Loucy (cell line): ENCODE measurements at regions not wholly inside any gene's neighbourhood (a gene's known extent, or its start where the extent isn't known, plus 50 kb on each side); places are given as distances from the start of the nearest gene placed in this dataset.

ENCODE experiments used
- H2AFZ ChIP-seq: fragments of 200-600 bp; sonication (generic); 2 replicates; pipeline ENCODE4 v1.6.0; 2016; ENCODE audit warnings: antibody characterized with exemption, mild to moderate bottlenecking, low read length, moderate library complexity
- H3F3A ChIP-seq: fragments of 200-600 bp; 2 replicates; pipeline ENCODE4 v1.6.0; 2016; ENCODE audit warnings: antibody characterized with exemption, low read depth, mild to moderate bottlenecking
- H3K27me3 ChIP-seq: fragments of 200-600 bp; sonication (generic); 2 replicates; pipeline ENCODE4 v1.6.1; 2014; ENCODE audit warnings: low read length, mild to moderate bottlenecking; ENCODE audit not compliant: insufficient read depth, poor library complexity, severe bottlenecking
- H3K36me3 ChIP-seq: fragments of 200-600 bp; sonication (generic); 2 replicates; pipeline ENCODE4 v1.6.1; 2016; ENCODE audit warnings: low read length; ENCODE audit not compliant: insufficient read depth
- H3K4me1 ChIP-seq: fragments of 200-600 bp; sonication (generic); 2 replicates; pipeline ENCODE4 v1.5.1; 2014; ENCODE audit warnings: low read length, mild to moderate bottlenecking; ENCODE audit not compliant: insufficient read depth, poor library complexity, severe bottlenecking
- H3K4me2 ChIP-seq: fragments of 200-600 bp; sonication (generic); 2 replicates; pipeline ENCODE4 v1.6.0; 2014; ENCODE audit warnings: antibody characterized with exemption, low read length, low read depth, mild to moderate bottlenecking; ENCODE audit not compliant: poor library complexity, severe bottlenecking
- H3K4me3 ChIP-seq: fragments of 200-600 bp; sonication (generic); 2 replicates; pipeline ENCODE4 v1.5.1; 2014; ENCODE audit warnings: low read length, mild to moderate bottlenecking, mixed read lengths; ENCODE audit not compliant: poor library complexity, severe bottlenecking
- H3K79me2 ChIP-seq: fragments of 200-600 bp; sonication (generic); 2 replicates; pipeline ENCODE4 v1.6.1; 2014; ENCODE audit warnings: low read length; ENCODE audit not compliant: insufficient read depth
- H3K9ac ChIP-seq: fragments of 200-600 bp; sonication (generic); 2 replicates; pipeline ENCODE4 v1.6.0; 2014; ENCODE audit warnings: mild to moderate bottlenecking, low read depth, low read length, moderate library complexity; ENCODE audit not compliant: poor library complexity, severe bottlenecking
- H3K9me2 ChIP-seq: fragments of 200-600 bp; sonication (generic); replicated peaks from 2 replicates; pipeline ENCODE4 v1.6.1; 2016; ENCODE audit warnings: low read depth, low read length, mixed read lengths
- H3K9me3 ChIP-seq: fragments of 200-600 bp; sonication (generic); 2 replicates; pipeline ENCODE4 v1.6.1; 2014; ENCODE audit warnings: mild to moderate bottlenecking, antibody characterized with exemption, low read length, low read depth; ENCODE audit not compliant: insufficient read depth
- H4K20me1 ChIP-seq: fragments of 200-600 bp; sonication (generic); 2 replicates; pipeline ENCODE4 v1.6.0; 2014; ENCODE audit warnings: antibody characterized with exemption, low read length, mild to moderate bottlenecking; ENCODE audit not compliant: insufficient read depth, poor library complexity, severe bottlenecking
- EZH2phosphoT487 ChIP-seq: fragments of 200-600 bp; IDR thresholded peaks from 2 replicates; pipeline ENCODE4 v1.6.1; 2018; ENCODE audit warnings: antibody characterized with exemption, mild to moderate bottlenecking, moderate library complexity, borderline replicate concordance
- TF ChIP-seq, protein P1 (sequence below): fragments of 200-600 bp; sonication (generic); conservative IDR thresholded peaks from 2 replicates; pipeline ENCODE4 v1.5.1; 2014; ENCODE audit warnings: mild to moderate bottlenecking, antibody characterized with exemption, low read length

DNA sequence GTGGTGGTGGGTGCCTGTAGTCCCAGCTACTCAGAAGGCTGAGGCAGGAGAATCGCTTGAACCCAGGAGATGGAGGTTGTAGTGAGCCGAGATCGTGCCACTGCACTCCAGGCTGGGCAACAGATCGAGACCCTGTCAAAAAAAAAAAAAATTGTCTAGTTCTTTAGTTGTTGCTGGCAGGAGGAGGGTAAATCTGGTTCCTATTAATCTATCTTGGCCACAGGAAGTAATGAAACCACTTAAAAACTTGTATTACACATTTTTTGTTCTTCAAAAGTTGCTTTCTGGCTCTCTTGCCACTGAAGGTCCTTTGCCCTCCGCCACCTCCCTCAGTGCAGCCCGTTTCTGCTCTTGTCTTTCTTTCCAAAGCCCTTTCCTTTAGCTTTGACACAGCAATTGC lies 102.9 kb upstream of the ARSJ start:
- peaks cover 3% of the 10 kb centered on the region for H3K4me1 ChIP-seq
- no peaks in the 10 kb centered on the region for H3K9me3 ChIP-seq
- no peak for TF ChIP-seq EZH2phosphoT487
- TF ChIP-seq, protein P1, sequence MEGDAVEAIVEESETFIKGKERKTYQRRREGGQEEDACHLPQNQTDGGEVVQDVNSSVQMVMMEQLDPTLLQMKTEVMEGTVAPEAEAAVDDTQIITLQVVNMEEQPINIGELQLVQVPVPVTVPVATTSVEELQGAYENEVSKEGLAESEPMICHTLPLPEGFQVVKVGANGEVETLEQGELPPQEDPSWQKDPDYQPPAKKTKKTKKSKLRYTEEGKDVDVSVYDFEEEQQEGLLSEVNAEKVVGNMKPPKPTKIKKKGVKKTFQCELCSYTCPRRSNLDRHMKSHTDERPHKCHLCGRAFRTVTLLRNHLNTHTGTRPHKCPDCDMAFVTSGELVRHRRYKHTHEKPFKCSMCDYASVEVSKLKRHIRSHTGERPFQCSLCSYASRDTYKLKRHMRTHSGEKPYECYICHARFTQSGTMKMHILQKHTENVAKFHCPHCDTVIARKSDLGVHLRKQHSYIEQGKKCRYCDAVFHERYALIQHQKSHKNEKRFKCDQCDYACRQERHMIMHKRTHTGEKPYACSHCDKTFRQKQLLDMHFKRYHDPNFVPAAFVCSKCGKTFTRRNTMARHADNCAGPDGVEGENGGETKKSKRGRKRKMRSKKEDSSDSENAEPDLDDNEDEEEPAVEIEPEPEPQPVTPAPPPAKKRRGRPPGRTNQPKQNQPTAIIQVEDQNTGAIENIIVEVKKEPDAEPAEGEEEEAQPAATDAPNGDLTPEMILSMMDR = no peak
- no peaks in the 10 kb centered on the region for H3K27me3 ChIP-seq
- H3F3A ChIP-seq = no peaks in the 10 kb centered on the region
- H3K9me2 ChIP-seq = no peaks in the 10 kb centered on the region
- no peaks in the 10 kb centered on the region for H4K20me1 ChIP-seq
- H3K79me2 ChIP-seq = no peaks in the 10 kb centered on the region
- H3K9ac ChIP-seq = no peak overlapping the region
- no peak overlapping the region for H3K4me3 ChIP-seq
- H3K4me2 ChIP-seq = no peak overlapping the region
- no peaks in the 10 kb centered on the region for H3K36me3 ChIP-seq
- H2AFZ ChIP-seq = no peak overlapping the region

DNA sequence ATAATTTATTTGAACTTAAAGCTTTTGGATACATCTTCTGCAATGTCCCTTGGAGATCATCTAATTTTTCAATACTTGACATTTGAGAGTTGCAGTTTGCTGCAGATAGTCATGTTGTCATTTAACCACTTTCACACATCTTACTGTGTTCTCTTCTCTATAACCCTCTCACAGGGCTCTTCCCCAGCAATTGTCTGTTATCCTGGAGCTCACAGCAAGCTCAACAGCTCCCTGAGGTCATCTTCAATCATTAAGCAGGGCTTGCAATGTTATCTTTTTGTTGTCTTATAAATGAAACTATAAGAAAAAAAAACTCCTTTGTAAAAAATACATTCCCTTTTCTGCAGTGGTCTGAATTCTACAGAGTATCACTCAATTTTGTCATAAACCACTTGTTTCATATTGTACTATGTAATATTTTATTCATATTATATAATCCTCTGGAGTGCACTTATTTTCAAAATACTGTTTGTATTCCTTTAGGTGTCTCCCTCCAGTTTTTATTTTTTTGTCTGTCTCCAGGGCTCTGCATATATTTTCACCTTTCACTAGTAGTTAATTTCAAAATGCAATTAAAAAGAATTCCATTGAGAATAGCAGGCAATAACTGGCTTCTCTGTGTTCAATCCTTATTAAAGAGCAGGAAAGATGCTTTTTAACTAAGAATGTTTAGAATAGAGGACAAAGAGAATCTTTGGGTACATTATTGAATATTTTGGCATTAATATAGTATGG lies 106.3 kb upstream of the ARSJ start:
- TF ChIP-seq EZH2phosphoT487 = no peak
- TF ChIP-seq, protein P1 = no peak
- H3K4me2 ChIP-seq = no peak overlapping the region
- no peak overlapping the region for H3K9ac ChIP-seq
- peaks cover 3% of the 10 kb centered on the region for H3K4me1 ChIP-seq
- no peaks in the 10 kb centered on the region for H3K79me2 ChIP-seq
- no peaks in the 10 kb centered on the region for H4K20me1 ChIP-seq
- no peak overlapping the region for H2AFZ ChIP-seq
- no peaks in the 10 kb centered on the region for H3K9me2 ChIP-seq
- no peaks in the 10 kb centered on the region for H3K9me3 ChIP-seq
- H3K36me3 ChIP-seq = no peaks in the 10 kb centered on the region
- H3K27me3 ChIP-seq = no peaks in the 10 kb centered on the region
- H3F3A ChIP-seq = no peaks in the 10 kb centered on the region
- H3K4me3 ChIP-seq = no peak overlapping the region

DNA sequence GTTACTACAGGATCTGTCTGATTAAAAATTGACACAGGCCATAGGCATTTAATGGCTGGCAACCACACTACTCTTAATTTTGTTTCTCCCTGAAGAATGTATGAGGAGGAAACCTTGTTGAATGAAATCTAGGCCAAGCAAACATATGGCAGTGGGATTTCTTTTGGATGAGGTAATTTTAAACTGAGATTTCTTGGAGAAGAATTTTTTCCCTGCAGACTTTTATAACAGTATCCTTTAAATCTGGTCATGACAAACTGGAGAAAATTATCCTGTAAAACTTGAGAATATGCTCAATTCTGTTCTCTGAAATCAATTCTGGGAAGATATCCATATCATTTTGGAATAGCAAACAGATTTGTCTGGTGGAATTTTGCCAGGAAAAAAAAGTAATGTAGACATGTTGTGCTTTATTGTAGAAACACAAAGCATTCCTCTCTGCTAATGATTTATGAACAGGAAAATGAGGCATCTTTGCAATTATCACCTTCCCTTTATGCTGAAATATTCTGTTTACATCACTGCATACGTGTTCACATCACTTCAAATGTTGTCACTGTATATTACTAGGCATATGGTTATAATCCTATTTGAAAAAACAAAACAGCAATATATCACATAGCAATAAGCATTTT lies 108.3 kb upstream of the ARSJ start:
- H4K20me1 ChIP-seq = no peaks in the 10 kb centered on the region
- no peaks in the 10 kb centered on the region for H3K4me1 ChIP-seq
- H2AFZ ChIP-seq = no peak overlapping the region
- TF ChIP-seq, protein P1 = no peak
- TF ChIP-seq EZH2phosphoT487 = no peak
- no peak overlapping the region for H3K4me3 ChIP-seq
- H3K9me3 ChIP-seq = no peaks in the 10 kb centered on the region
- no peaks in the 10 kb centered on the region for H3K36me3 ChIP-seq
- no peaks in the 10 kb centered on the region for H3F3A ChIP-seq
- no peaks in the 10 kb centered on the region for H3K79me2 ChIP-seq
- H3K27me3 ChIP-seq = no peaks in the 10 kb centered on the region
- H3K4me2 ChIP-seq = no peak overlapping the region
- H3K9me2 ChIP-seq = no peaks in the 10 kb centered on the region
- H3K9ac ChIP-seq = no peak overlapping the region
